ENCODE measurements at regions not wholly inside any gene's neighbourhood (a gene's known extent, or its start where the extent isn't known, plus 50 kb on each side); places are given as distances from the start of the nearest gene placed in this dataset.
A peak's percentile ranks its signal among the peaks of the same experiment; 100 is the strongest.
"Not testable (repeated sequence)": the region's sequence is repeated elsewhere in the genome, so short reads cannot be mapped to it uniquely, and the experiment has no call there.

- DNase-seq (ENCODE audit: low read depth, low spot score) = no peak
- CTCF ChIA-PET = no interaction called here
Observed at GRCh38 chr2:52423655-52424054, 1343.9 kb upstream of the CHAC2 start.

GRCh38 chr2:52423111-52423510 is 1344.5 kb upstream of the CHAC2 start:
- no peak for DNase-seq (ENCODE audit: low read depth, low spot score)
- Histone ChIP-seq H3K27ac (ENCODE audit: low read depth, low read length) (no peak overlapping the region), H3K9me3 (ENCODE audit: control insufficient read depth, insufficient read depth, low read length) (peaks cover 11% of the 10 kb centered on the region), H3K4me3 (ENCODE audit: low read depth, low read length) (no peak overlapping the region), H3K27me3 (ENCODE audit: control insufficient read depth, insufficient read depth, low read length) (no peaks in the 10 kb centered on the region)
- ChIA-PET POLR2A (no interaction called here), CTCF (interaction anchor here (0.7 kb wide), 1 partner anchor 1175 kb away, joined by 3 read pairs; no protein-coding TSS in a partner anchor)
- no peak for TF ChIP-seq CTCF (IDR thresholded peaks at IDR 0.05; ENCODE audit: low read depth, low read length)

More at GRCh38 chr2:52423655-52424054, 1343.9 kb upstream of the CHAC2 start:
- Histone ChIP-seq H3K9me3 (ENCODE audit: control insufficient read depth, insufficient read depth, low read length) (peaks cover 11% of the 10 kb centered on the region), H3K27me3 (ENCODE audit: control insufficient read depth, insufficient read depth, low read length) (no peaks in the 10 kb centered on the region), H3K4me3 (ENCODE audit: low read depth, low read length) (no peak overlapping the region), H3K27ac (ENCODE audit: low read depth, low read length) (no peak overlapping the region)
- POLR2A ChIA-PET = no interaction called here
- no peak for TF ChIP-seq CTCF (IDR thresholded peaks at IDR 0.05; ENCODE audit: low read depth, low read length)

DNA sequence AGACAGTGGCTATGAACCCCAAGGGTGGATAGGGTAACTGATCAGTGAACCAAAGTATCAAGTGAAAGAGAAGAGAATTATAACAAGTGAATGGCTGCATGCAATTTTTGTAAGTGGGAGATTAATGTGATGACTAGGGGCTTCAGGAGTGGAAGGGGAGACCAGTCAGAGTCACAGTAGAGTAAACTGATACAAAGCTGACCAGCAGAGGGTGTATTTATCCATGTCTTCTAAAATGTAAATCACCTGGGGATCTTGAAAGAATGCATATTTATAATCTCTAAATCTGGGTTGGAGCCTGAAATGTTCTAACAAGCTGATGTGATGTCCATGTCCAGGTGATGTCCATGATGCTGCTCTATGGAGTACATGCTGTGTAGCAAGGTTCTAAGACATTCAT is 1351.3 kb upstream of the CHAC2 start:
- TF ChIP-seq CTCF (IDR thresholded peaks at IDR 0.05; ENCODE audit: low read depth, low read length) = peak; percentile 41
- no peak overlapping the region for H3K4me3 ChIP-seq (ENCODE audit: low read depth, low read length)
- CTCF ChIA-PET = no interaction called here
- POLR2A ChIA-PET = no interaction called here
- no peak overlapping the region for H3K27ac ChIP-seq (ENCODE audit: low read depth, low read length)
- H3K27me3 ChIP-seq (ENCODE audit: control insufficient read depth, insufficient read depth, low read length) = no peaks in the 10 kb centered on the region
- peaks cover 11% of the 10 kb centered on the region for H3K9me3 ChIP-seq (ENCODE audit: control insufficient read depth, insufficient read depth, low read length)
- DNase-seq (ENCODE audit: low read depth, low spot score) = no peak

- POLR2A ChIA-PET = interaction anchor here (0.6 kb wide), 1 partner anchor 154 kb away, joined by 3 read pairs; no protein-coding TSS in a partner anchor
- TF ChIP-seq CTCF (IDR thresholded peaks at IDR 0.05; ENCODE audit: low read depth, low read length) = no peak
- Histone ChIP-seq H3K27me3 (ENCODE audit: control insufficient read depth, insufficient read depth, low read length) (no peaks in the 10 kb centered on the region), H3K4me3 (ENCODE audit: low read depth, low read length) (no peak overlapping the region), H3K9me3 (ENCODE audit: control insufficient read depth, insufficient read depth, low read length) (peaks cover 2% of the 10 kb centered on the region; the same call in 1 of the 2 replicates), H3K27ac (ENCODE audit: low read depth, low read length) (no peak overlapping the region)
- no peak for DNase-seq (ENCODE audit: low read depth, low spot score)
- CTCF ChIA-PET = no interaction called here
Observed at GRCh38 chr2:52414561-52415295, 1352.9 kb upstream of the CHAC2 start.

DNA sequence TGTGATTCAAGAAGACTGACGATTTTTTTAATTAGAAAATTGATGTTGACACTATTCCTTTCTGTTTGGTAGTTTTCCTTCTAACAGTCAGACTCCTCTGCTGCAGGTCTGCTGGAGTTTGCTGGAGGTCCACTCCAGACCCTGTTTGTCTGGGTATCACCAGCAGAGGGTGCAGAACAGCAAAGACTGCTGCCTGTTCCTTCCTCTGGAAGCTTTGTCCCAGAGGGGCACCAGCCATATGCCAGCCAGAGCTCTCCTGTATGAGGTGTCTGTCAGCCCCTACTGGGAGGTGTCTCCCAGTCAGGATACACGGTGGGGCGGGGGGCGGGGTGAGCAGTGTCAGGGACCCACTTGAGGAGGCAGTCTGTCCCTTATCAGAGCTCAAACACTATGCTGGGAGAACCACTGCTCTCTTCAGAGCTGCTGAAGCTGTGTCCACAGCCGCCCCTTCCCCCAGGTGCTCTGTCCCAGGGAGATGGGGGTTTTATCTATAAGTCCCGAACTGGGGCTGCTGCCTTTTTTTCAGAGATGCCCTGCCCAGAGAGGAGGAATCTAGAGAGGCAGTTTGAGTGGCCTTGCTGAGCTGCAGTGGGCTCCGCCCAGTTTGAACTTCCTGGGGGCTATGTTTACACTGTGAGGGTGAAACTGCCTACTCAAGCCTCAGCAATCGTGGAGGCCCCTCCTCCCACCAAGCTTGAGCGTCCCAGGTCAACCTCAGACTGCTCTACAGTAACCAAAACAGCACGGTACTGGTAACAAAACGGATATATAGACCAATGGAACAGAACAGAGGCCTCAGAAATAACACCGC is 1358.1 kb upstream of the CHAC2 start:
- H3K4me3 ChIP-seq (ENCODE audit: low read depth, low read length); CTCF ChIA-PET; H3K9me3 ChIP-seq (ENCODE audit: control insufficient read depth, insufficient read depth, low read length); POLR2A ChIA-PET; H3K27me3 ChIP-seq (ENCODE audit: control insufficient read depth, insufficient read depth, low read length); H3K27ac ChIP-seq (ENCODE audit: low read depth, low read length); DNase-seq (ENCODE audit: low read depth, low spot score): not testable (repeated sequence)

Measured in AG04450 (cell line).